Activated T-helper 17 cell treated with anti-CD3 and anti-CD28 coated beads, Interleukin-2, amount 50 U/mL, for 72 hours (primary cell): ENCODE measurements at regions not wholly inside any gene's neighbourhood (a gene's known extent, or its start where the extent isn't known, plus 50 kb on each side); places are given as distances from the start of the nearest gene placed in this dataset.

Experiments used
- ATAC-seq: fragments of 150-1000 bp; cut with Tn5 transposase; replicated peaks from 2 replicates; pipeline ENCODE4 v1.10.0; 2021; ENCODE audit warnings: mild to moderate bottlenecking, moderate library complexity
- H3K27ac Mint-ChIP-seq: one replicate; pipeline ENCODE4 v1.8.0; 2022; ENCODE audit warnings: mixed read lengths
- H3K27me3 Mint-ChIP-seq: one replicate; pipeline ENCODE4 v1.8.0; 2022; ENCODE audit warnings: mixed read lengths
- H3K36me3 Mint-ChIP-seq: one replicate; pipeline ENCODE4 v1.8.0; 2022; ENCODE audit warnings: low read depth, mild to moderate bottlenecking, mixed read lengths
- H3K4me1 Mint-ChIP-seq: one replicate; pipeline ENCODE4 v1.8.0; 2022; ENCODE audit warnings: mixed read lengths
- H3K4me3 Mint-ChIP-seq: one replicate; pipeline ENCODE4 v1.8.0; 2022; ENCODE audit warnings: mild to moderate bottlenecking, mixed read lengths
- H3K9me3 Mint-ChIP-seq: one replicate; pipeline ENCODE4 v1.8.0; 2022; ENCODE audit warnings: mixed read lengths

GRCh38 chr16:55232822-55233221 is 91.2 kb upstream of the IRX6 start:
- Mint-ChIP-seq H3K36me3 (no peaks in the 10 kb centered on the region), H3K27ac (no peak overlapping the region), H3K4me3 (no peak overlapping the region), H3K4me1 (no peaks in the 10 kb centered on the region), H3K9me3 (no peaks in the 10 kb centered on the region), H3K27me3 (peaks cover 18% of the 10 kb centered on the region)
- no peak for ATAC-seq

DNA sequence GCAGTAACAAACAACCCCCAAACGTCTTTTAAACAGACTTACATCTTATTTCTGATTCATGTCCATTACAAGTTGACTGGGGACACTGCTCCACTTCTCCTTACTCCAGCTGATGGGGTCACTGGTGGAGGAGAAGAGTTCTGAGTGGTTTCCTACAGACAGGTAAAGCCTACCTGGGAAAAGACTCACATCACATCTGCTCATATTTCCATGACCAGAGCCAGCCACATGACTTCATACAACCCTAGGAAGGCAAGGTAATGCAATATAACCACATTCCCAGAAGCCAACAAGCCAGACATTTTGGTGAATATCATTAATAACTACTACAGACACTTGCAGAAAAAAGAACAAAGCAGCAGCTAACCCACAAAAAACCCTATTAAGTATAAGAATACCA is 90.5 kb upstream of the IRX6 start:
- Mint-ChIP-seq H3K4me3 (no peak overlapping the region), H3K9me3 (no peaks in the 10 kb centered on the region)

GRCh38 chr16:55236655-55237054 is 87.3 kb upstream of the IRX6 start:
- Mint-ChIP-seq H3K27ac (no peak overlapping the region), H3K9me3 (no peaks in the 10 kb centered on the region), H3K27me3 (peaks cover 17% of the 10 kb centered on the region), H3K4me3 (no peak overlapping the region), H3K4me1 (no peaks in the 10 kb centered on the region), H3K36me3 (no peaks in the 10 kb centered on the region)
- no peak for ATAC-seq

More for the DNA sequence above, 90.5 kb upstream of the IRX6 start:
- H3K36me3 Mint-ChIP-seq: no peaks in the 10 kb centered on the region
- no peak overlapping the region for H3K27ac Mint-ChIP-seq
- ATAC-seq: no peak
- peaks cover 18% of the 10 kb centered on the region for H3K27me3 Mint-ChIP-seq
- H3K4me1 Mint-ChIP-seq: no peaks in the 10 kb centered on the region

DNA sequence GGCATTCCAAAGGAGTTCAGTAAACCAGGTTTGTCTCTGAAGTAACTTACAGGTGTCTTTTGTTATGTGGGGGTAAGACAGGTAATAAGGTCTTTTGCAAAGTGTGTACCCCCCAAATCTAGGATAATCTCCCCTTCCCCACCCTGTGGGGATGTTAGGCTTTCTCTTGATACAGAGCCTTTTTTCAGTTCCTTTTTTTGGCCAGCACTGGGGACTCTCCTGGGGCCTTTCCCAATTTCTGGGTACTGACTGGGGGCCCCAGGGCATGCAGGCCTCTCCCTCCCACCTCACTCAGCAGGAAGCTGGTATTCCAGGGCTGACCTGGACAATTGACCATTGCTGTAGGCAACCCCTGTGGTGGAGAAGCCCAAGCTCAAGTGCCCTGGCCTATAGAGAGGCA is 84.3 kb upstream of the IRX6 start:
- no peaks in the 10 kb centered on the region for H3K4me1 Mint-ChIP-seq
- H3K27me3 Mint-ChIP-seq: peaks cover 23% of the 10 kb centered on the region
- ATAC-seq: no peak
- H3K36me3 Mint-ChIP-seq: no peaks in the 10 kb centered on the region
- H3K27ac Mint-ChIP-seq: no peak overlapping the region
- H3K4me3 Mint-ChIP-seq: no peak overlapping the region
- H3K9me3 Mint-ChIP-seq: no peaks in the 10 kb centered on the region

DNA sequence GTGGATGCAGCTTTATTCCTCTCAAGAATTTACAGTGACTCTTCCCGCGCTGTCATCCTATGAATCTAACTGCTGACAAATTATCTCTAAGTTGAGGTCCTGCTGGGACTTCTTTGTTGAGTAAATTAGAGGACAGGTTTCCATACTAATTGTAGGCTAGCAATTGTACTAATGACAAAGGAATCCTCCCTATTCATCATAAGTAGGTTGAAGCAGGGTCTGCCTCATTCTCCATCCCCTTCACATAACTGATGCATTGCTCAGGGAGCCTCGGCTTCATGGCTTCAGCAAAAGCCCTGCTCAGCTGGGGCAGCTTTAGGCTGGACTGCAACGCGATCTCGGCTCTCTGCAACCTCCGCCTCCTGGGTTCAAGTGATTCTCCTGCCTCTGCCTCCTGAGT is 83.1 kb upstream of the IRX6 start:
- ATAC-seq: no peak

GRCh38 chr16:55242667-55243066 is 81.3 kb upstream of the IRX6 start:
- no peaks in the 10 kb centered on the region for H3K4me1 Mint-ChIP-seq
- no peak overlapping the region for H3K27ac Mint-ChIP-seq
- ATAC-seq: no peak
- no peak overlapping the region for H3K4me3 Mint-ChIP-seq
- H3K9me3 Mint-ChIP-seq: no peaks in the 10 kb centered on the region
- peaks cover 18% of the 10 kb centered on the region for H3K27me3 Mint-ChIP-seq
- no peaks in the 10 kb centered on the region for H3K36me3 Mint-ChIP-seq

More for the DNA sequence above, 83.1 kb upstream of the IRX6 start:
- H3K4me3 Mint-ChIP-seq: no peak overlapping the region
- H3K4me1 Mint-ChIP-seq: no peaks in the 10 kb centered on the region
- peaks cover 22% of the 10 kb centered on the region for H3K27me3 Mint-ChIP-seq
- H3K27ac Mint-ChIP-seq: no peak overlapping the region
- no peaks in the 10 kb centered on the region for H3K36me3 Mint-ChIP-seq
- no peaks in the 10 kb centered on the region for H3K9me3 Mint-ChIP-seq

GRCh38 chr16:55248058-55248457 is 75.9 kb upstream of the IRX6 start:
- ATAC-seq: no peak
- Mint-ChIP-seq H3K27ac (no peak overlapping the region), H3K9me3 (peaks cover 2% of the 10 kb centered on the region), H3K4me3 (no peak overlapping the region), H3K27me3 (peaks cover 14% of the 10 kb centered on the region), H3K36me3 (no peaks in the 10 kb centered on the region), H3K4me1 (no peaks in the 10 kb centered on the region)

DNA sequence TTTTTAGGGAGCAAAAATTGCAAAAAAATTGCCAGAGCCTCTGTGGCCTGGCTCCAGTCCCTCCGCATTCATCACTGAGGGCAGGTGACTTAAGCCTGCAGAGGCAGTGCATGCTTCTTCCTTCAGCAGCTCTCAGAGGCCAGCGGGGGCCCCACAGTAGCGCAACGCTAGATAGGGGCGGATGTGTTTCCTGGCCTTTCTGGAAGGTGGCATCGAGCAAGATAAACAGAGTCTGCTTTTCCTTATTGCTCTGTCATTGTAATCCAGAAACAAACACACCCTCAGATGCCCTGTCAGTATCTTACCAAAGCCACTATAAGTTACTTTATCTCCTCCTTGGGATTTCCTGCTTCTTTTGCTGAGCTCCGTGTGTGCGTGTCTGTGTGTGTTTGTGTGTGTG is 75.5 kb upstream of the IRX6 start:
- Mint-ChIP-seq H3K4me3 (no peak overlapping the region), H3K9me3 (peaks cover 5% of the 10 kb centered on the region), H3K27ac (no peak overlapping the region), H3K36me3 (no peaks in the 10 kb centered on the region), H3K4me1 (no peaks in the 10 kb centered on the region), H3K27me3 (peaks cover 17% of the 10 kb centered on the region)
- no peak for ATAC-seq

GRCh38 chr16:55249361-55249760 is 74.6 kb upstream of the IRX6 start:
- Mint-ChIP-seq H3K36me3 (no peaks in the 10 kb centered on the region), H3K4me3 (no peak overlapping the region), H3K27me3 (peaks cover 13% of the 10 kb centered on the region), H3K4me1 (no peaks in the 10 kb centered on the region), H3K27ac (no peak overlapping the region), H3K9me3 (peaks cover 5% of the 10 kb centered on the region)
- ATAC-seq: no peak

GRCh38 chr16:55249936-55250335 is 74.1 kb upstream of the IRX6 start:
- H3K36me3 Mint-ChIP-seq: no peaks in the 10 kb centered on the region
- H3K9me3 Mint-ChIP-seq: peaks cover 5% of the 10 kb centered on the region
- no peak overlapping the region for H3K27ac Mint-ChIP-seq
- peaks cover 13% of the 10 kb centered on the region for H3K27me3 Mint-ChIP-seq
- no peak overlapping the region for H3K4me3 Mint-ChIP-seq
- ATAC-seq: no peak
- H3K4me1 Mint-ChIP-seq: no peaks in the 10 kb centered on the region

- no peak for ATAC-seq
- Mint-ChIP-seq H3K4me1 (no peaks in the 10 kb centered on the region), H3K36me3 (no peaks in the 10 kb centered on the region), H3K4me3 (no peak overlapping the region), H3K27ac (no peak overlapping the region), H3K27me3 (peaks cover 13% of the 10 kb centered on the region), H3K9me3 (peaks cover 5% of the 10 kb centered on the region)
Measured at GRCh38 chr16:55250701-55251100, 73.3 kb upstream of the IRX6 start.

GRCh38 chr16:55251151-55251550 is 72.9 kb upstream of the IRX6 start:
- H3K36me3 Mint-ChIP-seq: no peaks in the 10 kb centered on the region
- H3K4me3 Mint-ChIP-seq: no peak overlapping the region
- H3K4me1 Mint-ChIP-seq: no peaks in the 10 kb centered on the region
- ATAC-seq: no peak
- H3K9me3 Mint-ChIP-seq: peaks cover 5% of the 10 kb centered on the region
- H3K27ac Mint-ChIP-seq: no peak overlapping the region
- peaks cover 13% of the 10 kb centered on the region for H3K27me3 Mint-ChIP-seq

- H3K27me3 Mint-ChIP-seq: peaks cover 13% of the 10 kb centered on the region
- H3K36me3 Mint-ChIP-seq: no peaks in the 10 kb centered on the region
- H3K4me3 Mint-ChIP-seq: no peak overlapping the region
- ATAC-seq: no peak
- H3K4me1 Mint-ChIP-seq: no peaks in the 10 kb centered on the region
- H3K9me3 Mint-ChIP-seq: peaks cover 5% of the 10 kb centered on the region
- no peak overlapping the region for H3K27ac Mint-ChIP-seq
Measured at GRCh38 chr16:55252577-55252976, 71.4 kb upstream of the IRX6 start.

DNA sequence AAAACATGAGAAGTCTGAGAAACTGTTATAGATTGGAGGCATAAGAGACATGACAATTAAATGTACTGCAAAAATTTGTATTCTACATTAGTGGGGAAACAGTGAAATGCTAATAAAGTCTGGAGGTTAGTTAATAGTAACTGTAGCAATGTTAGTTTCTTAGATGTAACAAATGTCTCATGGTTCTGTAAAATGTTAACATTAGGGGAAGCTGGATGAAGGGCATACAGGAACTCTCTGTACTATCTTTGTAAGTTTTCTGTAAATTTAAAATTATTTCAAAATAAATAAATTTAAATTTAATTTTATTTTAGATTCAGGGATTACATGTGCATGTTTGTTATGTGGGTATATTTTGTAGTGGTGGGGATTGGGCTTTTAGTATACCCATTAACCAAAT is 70.0 kb upstream of the IRX6 start:
- no peak overlapping the region for H3K4me3 Mint-ChIP-seq
- ATAC-seq: no peak
- peaks cover 5% of the 10 kb centered on the region for H3K9me3 Mint-ChIP-seq
- H3K4me1 Mint-ChIP-seq: no peaks in the 10 kb centered on the region
- H3K36me3 Mint-ChIP-seq: no peaks in the 10 kb centered on the region
- H3K27ac Mint-ChIP-seq: no peak overlapping the region
- peaks cover 13% of the 10 kb centered on the region for H3K27me3 Mint-ChIP-seq

DNA sequence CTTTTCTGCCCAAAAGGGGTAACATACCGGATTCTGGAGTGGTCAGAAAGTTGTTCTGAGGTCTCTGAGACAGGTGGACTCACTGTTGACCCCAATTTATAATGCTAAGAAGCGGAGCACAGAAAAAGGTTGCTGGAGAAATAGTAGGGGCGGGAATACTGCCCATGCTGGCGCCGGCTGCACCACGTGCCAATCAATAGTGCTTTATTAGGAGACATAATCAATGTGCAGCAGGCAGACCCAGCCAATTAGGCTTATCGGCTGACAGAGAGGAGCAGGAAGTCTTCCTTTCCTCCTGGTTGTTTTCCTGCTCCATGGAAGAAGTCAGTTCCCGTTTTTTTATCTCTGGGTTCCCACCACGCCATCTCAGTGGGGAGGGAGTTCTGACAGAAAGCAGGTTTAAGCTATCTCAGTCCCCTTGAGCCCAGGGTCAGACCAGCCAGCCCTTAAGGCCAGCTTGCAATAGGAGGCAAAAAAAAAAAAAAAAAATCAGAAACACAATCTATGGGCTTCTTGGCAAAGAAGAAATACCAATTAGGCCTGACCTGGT is 68.2 kb upstream of the IRX6 start:
- Mint-ChIP-seq H3K27ac (no peak overlapping the region), H3K9me3 (peaks cover 5% of the 10 kb centered on the region), H3K4me1 (no peaks in the 10 kb centered on the region), H3K4me3 (no peak overlapping the region), H3K27me3 (peaks cover 12% of the 10 kb centered on the region), H3K36me3 (no peaks in the 10 kb centered on the region)
- ATAC-seq: no peak

DNA sequence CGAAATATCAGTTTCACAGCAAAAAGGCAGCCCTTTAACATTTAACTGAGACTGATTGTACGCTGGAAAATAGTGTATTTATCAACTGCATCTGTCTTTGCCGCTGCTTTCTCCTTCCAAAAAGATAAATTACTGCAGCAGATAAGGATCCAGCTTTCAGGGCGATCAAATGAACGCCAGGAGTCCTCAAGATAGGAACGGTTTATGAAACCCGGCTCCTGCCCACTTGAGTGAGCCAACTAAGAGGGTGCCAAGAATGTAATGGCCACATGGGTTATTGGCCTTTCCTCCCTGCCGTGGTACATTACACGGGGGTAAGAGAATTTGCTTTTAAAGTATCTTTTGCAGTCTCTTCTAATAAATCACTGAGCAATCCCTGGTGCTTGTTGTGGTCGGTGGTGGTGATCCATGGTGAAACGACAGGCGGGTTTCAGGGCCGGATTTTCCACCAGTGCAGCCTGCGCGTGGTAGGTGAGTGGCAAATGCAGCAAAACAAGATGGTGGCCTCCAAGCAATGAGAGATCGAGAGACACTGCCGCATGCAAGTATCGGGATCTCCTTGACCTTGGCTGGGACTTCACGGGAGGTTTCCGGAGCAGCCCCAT is 67.5 kb upstream of the IRX6 start:
- Mint-ChIP-seq H3K36me3 (no peaks in the 10 kb centered on the region), H3K27me3 (peaks cover 5% of the 10 kb centered on the region), H3K4me3 (no peak overlapping the region), H3K9me3 (peaks cover 5% of the 10 kb centered on the region), H3K4me1 (no peaks in the 10 kb centered on the region), H3K27ac (no peak overlapping the region)
- no peak for ATAC-seq
